Stimulated activated CD4-positive, alpha-beta T cell treated with anti-CD3 and anti-CD28 coated beads, TNF-alpha, amount 100 ng/mL, for 24 hours (primary cell): ENCODE measurements at regions not wholly inside any gene's neighbourhood (a gene's known extent, or its start where the extent isn't known, plus 50 kb on each side); places are given as distances from the start of the nearest gene placed in this dataset.

ENCODE experiments used
- DNase-seq, 3 experiments: peaks; one replicate each; pipeline ENCODE4 v3.0.0-alpha.2; 2020; ENCODE audit warnings: low read depth in 3 of 3

GRCh38 chr2:62565309-62565908 lies 59.4 kb upstream of the TMEM17 start:
- DNase-seq = no peak

- DNase-seq = no peak
Observed at GRCh38 chr2:62564380-62565137, 58.6 kb upstream of the TMEM17 start.

DNA sequence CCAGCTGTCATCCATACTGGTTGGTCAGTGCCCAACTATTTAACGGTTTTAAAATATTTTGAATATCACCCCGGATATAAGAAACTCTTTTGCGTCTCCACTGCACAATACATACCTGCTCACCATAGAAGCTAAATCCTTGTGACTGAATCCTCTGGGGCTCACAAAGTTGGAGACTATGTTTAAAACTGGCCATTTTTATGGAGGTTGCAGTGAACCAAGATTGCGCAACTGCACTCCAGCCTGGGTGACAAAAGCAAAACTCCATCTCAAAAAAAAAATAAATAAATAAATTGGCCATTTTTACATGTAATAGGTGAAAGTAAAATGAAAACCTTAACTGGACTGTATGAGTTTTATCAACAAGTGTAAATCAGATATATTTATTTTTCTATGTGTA lies 55.6 kb upstream of the TMEM17 start:
- no peak for DNase-seq

- no peak for DNase-seq
Observed at GRCh38 chr2:62559582-62559981, 53.6 kb upstream of the TMEM17 start.

- DNase-seq = no peak
Observed at GRCh38 chr2:62558743-62559142, 52.7 kb upstream of the TMEM17 start.

DNA sequence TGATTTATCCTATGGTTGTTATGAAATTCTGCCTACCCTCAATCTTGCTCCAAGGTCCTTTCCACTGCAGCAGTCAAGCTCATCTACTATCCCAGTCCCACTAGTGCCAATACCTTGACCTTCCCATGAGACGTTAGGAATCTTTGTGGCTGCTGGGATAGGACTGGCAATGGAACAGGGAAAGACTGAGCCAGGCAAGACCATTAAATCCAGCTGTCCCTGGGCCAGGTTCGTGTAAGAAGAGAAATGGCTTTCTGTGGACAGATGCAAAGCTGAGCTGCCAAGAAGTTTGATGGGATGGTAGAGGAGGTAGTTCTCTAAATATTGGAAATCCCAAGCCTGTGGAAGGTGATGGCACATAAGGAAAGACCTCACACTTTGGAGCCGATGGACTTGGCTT lies 50.1 kb upstream of the TMEM17 start:
- DNase-seq = no peak
